Duodenal mucosa (tissue), 2 donors: ENCODE measurements at regions not wholly inside any gene's neighbourhood (a gene's known extent, or its start where the extent isn't known, plus 50 kb on each side); places are given as distances from the start of the nearest gene placed in this dataset.

Experiments used
- H3K27ac ChIP-seq: one replicate; pipeline ENCODE4 v1.7.0; 2013; ENCODE audit warnings: low read depth, low read length
- H3K27me3 ChIP-seq, 2 donors: one replicate each; pipeline ENCODE4 v1.7.0; 2013; ENCODE audit warnings: low read length in 2 of 2, control low read depth in 1 of 2; ENCODE audit not compliant: insufficient read depth in 2 of 2, control insufficient read depth in 1 of 2
- H3K36me3 ChIP-seq, 2 donors: one replicate each; pipeline ENCODE4 v1.7.0; 2013; ENCODE audit warnings: low read length in 2 of 2, control low read depth in 1 of 2; ENCODE audit not compliant: insufficient read depth in 2 of 2, control insufficient read depth in 1 of 2
- H3K4me1 ChIP-seq, 2 donors: one replicate each; pipeline ENCODE4 v1.7.0; 2013; ENCODE audit warnings: low read length in 2 of 2, control low read depth in 1 of 2; ENCODE audit not compliant: insufficient read depth in 2 of 2, control insufficient read depth in 1 of 2
- H3K4me3 ChIP-seq, 2 donors: one replicate each; pipeline ENCODE4 v1.7.0; 2013; ENCODE audit warnings: low read length in 2 of 2, low read depth in 1 of 2
- H3K9ac ChIP-seq, 2 donors: one replicate each; pipeline ENCODE4 v1.7.0; 2013; ENCODE audit warnings: low read length in 2 of 2, low read depth in 1 of 2
- H3K9me3 ChIP-seq, 2 donors: one replicate each; pipeline ENCODE4 v1.7.0; 2013; ENCODE audit warnings: low read length in 2 of 2, control low read depth in 1 of 2; ENCODE audit not compliant: control insufficient read depth in 1 of 2

GRCh38 chr2:8036366-8036765 is 645.5 kb upstream of the ID2 start:
- no peak overlapping the region for H3K4me3 ChIP-seq
- H3K27me3 ChIP-seq = no peaks in the 10 kb centered on the region

GRCh38 chr2:8039732-8040131 is 642.1 kb upstream of the ID2 start:
- Histone ChIP-seq H3K36me3 (no peaks in the 10 kb centered on the region), H3K27me3 (no peaks in the 10 kb centered on the region), H3K27ac (no peak overlapping the region), H3K9ac (no peak overlapping the region), H3K9me3 (no peaks in the 10 kb centered on the region), H3K4me1 (no peaks in the 10 kb centered on the region), H3K4me3 (no peak overlapping the region)

More at GRCh38 chr2:8036366-8036765, 645.5 kb upstream of the ID2 start:
- Histone ChIP-seq H3K27ac (no peak overlapping the region), H3K9ac (no peak overlapping the region), H3K36me3 (no peaks in the 10 kb centered on the region), H3K4me1 (no peaks in the 10 kb centered on the region), H3K9me3 (no peaks in the 10 kb centered on the region)

GRCh38 chr2:8043295-8043694 is 638.6 kb upstream of the ID2 start:
- H3K27me3 ChIP-seq = no peaks in the 10 kb centered on the region
- no peak overlapping the region for H3K4me3 ChIP-seq
- H3K9me3 ChIP-seq = no peaks in the 10 kb centered on the region
- no peaks in the 10 kb centered on the region for H3K36me3 ChIP-seq
- no peak overlapping the region for H3K9ac ChIP-seq
- H3K27ac ChIP-seq = no peak overlapping the region
- no peaks in the 10 kb centered on the region for H3K4me1 ChIP-seq

- Histone ChIP-seq H3K27ac (no peak overlapping the region), H3K4me1 (no peaks in the 10 kb centered on the region), H3K36me3 (no peaks in the 10 kb centered on the region), H3K4me3 (no peak overlapping the region), H3K9ac (no peak overlapping the region), H3K9me3 (no peaks in the 10 kb centered on the region), H3K27me3 (no peaks in the 10 kb centered on the region)
Observed at GRCh38 chr2:8044046-8044594, 637.7 kb upstream of the ID2 start.

- H3K27ac ChIP-seq = no peak overlapping the region
- no peaks in the 10 kb centered on the region for H3K9me3 ChIP-seq
- H3K27me3 ChIP-seq = no peaks in the 10 kb centered on the region
- no peaks in the 10 kb centered on the region for H3K36me3 ChIP-seq
- no peak overlapping the region for H3K9ac ChIP-seq
- no peak overlapping the region for H3K4me3 ChIP-seq
- H3K4me1 ChIP-seq = no peaks in the 10 kb centered on the region
Observed at GRCh38 chr2:8045081-8045614, 636.7 kb upstream of the ID2 start.

DNA sequence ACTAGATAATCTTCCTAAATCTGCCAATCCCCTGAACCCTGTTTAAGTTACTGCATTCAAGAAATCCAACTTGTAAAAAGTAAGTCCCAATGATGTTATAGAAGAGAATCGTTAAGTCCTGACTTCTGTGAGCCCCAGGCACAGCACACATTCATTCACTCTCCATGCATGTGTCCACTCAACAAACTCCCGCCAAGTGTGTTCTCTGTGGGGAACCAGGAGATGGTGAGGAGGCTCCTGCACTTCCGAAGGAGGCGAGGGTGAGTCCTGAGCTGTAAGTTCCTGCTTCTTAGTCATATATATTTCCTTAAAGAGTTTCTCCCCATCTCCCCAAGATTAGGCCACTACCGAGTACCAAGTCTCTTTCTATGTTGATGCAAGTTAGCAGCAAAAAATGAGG is 635.0 kb upstream of the ID2 start:
- no peak overlapping the region for H3K4me3 ChIP-seq
- H3K27me3 ChIP-seq = no peaks in the 10 kb centered on the region
- H3K27ac ChIP-seq = no peak overlapping the region
- H3K9me3 ChIP-seq = no peaks in the 10 kb centered on the region
- no peak overlapping the region for H3K9ac ChIP-seq
- no peaks in the 10 kb centered on the region for H3K4me1 ChIP-seq
- H3K36me3 ChIP-seq = no peaks in the 10 kb centered on the region

- no peak overlapping the region for H3K9ac ChIP-seq
Observed at GRCh38 chr2:8049176-8049575, 632.7 kb upstream of the ID2 start.

GRCh38 chr2:8049851-8050571 is 631.8 kb upstream of the ID2 start:
- H3K27me3 ChIP-seq = no peaks in the 10 kb centered on the region
- H3K9me3 ChIP-seq = no peaks in the 10 kb centered on the region
- H3K27ac ChIP-seq = no peak overlapping the region
- H3K9ac ChIP-seq = no peak overlapping the region
- H3K4me3 ChIP-seq = no peak overlapping the region
- H3K36me3 ChIP-seq = no peaks in the 10 kb centered on the region
- H3K4me1 ChIP-seq = no peaks in the 10 kb centered on the region

More at GRCh38 chr2:8049176-8049575, 632.7 kb upstream of the ID2 start:
- no peak overlapping the region for H3K4me3 ChIP-seq
- H3K36me3 ChIP-seq = no peaks in the 10 kb centered on the region
- H3K4me1 ChIP-seq = no peaks in the 10 kb centered on the region
- H3K9me3 ChIP-seq = no peaks in the 10 kb centered on the region
- no peak overlapping the region for H3K27ac ChIP-seq
- H3K27me3 ChIP-seq = no peaks in the 10 kb centered on the region

- no peaks in the 10 kb centered on the region for H3K36me3 ChIP-seq
- no peak overlapping the region for H3K4me3 ChIP-seq
- H3K27me3 ChIP-seq = no peaks in the 10 kb centered on the region
- H3K27ac ChIP-seq = no peak overlapping the region
- H3K4me1 ChIP-seq = no peaks in the 10 kb centered on the region
- no peak overlapping the region for H3K9ac ChIP-seq
- no peaks in the 10 kb centered on the region for H3K9me3 ChIP-seq
Observed at GRCh38 chr2:8053216-8053615, 628.6 kb upstream of the ID2 start.

DNA sequence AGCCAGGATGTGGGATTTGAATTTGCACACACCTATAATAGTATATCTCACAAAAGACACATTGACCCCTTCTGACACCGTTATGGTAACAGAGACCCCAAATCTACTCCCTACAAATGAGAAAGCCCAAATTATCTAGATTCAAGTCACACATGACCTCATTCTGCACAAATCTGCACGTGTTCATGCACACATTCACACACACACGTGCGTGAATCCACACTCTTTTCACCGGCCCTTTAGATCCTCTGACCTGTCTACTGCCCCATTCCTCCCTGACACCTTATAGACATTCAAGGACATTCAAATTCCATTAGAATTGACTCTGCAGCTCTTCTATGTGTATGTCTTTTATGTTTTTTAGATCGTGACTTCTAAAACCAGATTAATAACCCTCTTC is 627.8 kb upstream of the ID2 start:
- no peak overlapping the region for H3K4me3 ChIP-seq
- H3K36me3 ChIP-seq = no peaks in the 10 kb centered on the region
- H3K4me1 ChIP-seq = no peaks in the 10 kb centered on the region
- H3K27ac ChIP-seq = no peak overlapping the region
- H3K9me3 ChIP-seq = no peaks in the 10 kb centered on the region
- no peak overlapping the region for H3K9ac ChIP-seq
- H3K27me3 ChIP-seq = no peaks in the 10 kb centered on the region
